NCI-H748 (cell line): ENCODE measurements at regions not wholly inside any gene's neighbourhood (a gene's known extent, or its start where the extent isn't known, plus 50 kb on each side); places are given as distances from the start of the nearest gene placed in this dataset.

Experiments
- DNase-seq: peaks from one replicate; lab custom pipeline; 2025; ENCODE audit not compliant: unreplicated experiment; lab: John Stamatoyannopoulos, UW

DNA sequence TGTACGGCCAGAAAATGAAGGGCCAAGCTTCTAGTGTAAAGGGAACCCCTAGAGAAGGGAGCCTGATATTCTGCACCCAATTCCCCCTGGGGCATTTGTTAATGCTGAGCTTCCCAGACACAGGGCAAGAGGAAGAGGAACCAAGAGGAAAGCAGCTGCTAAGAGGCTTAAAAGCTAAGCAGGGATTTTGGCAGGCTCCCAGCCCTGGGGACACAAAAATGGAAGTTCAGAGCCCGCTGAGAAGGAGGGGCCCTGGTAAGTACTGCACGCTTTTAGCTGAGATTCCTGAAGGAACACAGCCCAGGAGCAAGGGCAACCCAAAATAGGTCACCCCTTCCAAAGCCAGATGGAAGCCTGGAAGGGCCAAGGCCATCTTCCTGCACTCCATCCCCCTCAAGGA, 387.3 kb upstream of the MGMT start:
- DNase-seq: no peak

DNA sequence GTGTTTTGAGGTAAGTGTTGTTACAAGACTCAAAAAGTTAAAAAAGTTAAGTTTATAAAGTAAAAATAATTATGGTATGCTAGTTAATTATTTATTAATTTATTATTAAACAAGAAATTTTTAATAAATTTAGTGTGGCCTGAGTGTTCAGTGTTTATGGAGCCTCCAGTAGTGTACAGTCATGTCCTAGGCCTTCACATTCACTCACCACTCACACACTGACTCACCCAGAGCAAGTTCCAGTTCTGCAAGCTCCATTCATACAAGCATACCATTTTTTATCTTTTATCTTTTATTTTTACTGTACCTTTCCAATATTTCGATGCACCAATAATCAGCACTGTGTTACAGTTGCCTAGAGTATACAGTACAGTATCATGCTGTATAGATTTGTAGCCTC, 381.2 kb upstream of the MGMT start:
- DNase-seq: no peak

DNA sequence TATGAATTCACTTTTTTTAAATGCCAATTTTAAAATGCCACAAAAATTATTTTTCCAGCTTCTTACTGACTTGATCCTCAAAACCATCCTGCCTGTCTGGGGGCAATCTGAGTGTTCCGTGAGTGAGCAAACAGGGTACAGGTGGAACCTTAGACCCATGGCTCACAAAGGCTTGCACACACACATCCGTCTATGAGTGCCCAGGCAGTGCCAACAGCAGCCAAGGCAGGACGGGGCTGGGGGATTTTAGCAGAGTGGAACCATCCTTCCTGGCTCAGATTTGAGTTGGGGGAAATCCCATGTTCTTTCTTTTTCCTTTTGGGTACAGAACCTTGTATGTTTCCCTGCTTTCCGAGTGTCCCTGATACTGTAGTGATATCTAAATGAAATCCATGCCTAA, 377.7 kb upstream of the MGMT start:
- no peak for DNase-seq

DNA sequence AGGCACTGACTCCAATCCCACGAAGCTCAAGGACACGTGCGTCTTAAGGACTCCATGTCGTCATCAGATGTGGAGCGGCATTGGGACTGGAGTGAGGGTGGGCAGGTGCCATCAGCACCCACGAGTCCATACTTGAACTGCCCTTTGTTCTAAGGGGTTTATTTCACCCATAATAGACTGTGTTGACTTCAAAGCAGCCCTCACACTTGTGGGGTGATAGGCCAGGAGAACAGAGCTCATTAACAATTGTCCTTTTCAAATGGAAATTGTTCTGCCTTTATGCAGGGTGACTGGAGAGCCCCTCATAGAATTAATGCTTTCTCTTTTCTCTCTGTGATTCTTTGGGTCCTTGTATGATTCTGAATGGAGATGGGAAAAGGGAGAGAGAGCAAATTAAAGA, 376.9 kb upstream of the MGMT start:
- DNase-seq: no peak

DNA sequence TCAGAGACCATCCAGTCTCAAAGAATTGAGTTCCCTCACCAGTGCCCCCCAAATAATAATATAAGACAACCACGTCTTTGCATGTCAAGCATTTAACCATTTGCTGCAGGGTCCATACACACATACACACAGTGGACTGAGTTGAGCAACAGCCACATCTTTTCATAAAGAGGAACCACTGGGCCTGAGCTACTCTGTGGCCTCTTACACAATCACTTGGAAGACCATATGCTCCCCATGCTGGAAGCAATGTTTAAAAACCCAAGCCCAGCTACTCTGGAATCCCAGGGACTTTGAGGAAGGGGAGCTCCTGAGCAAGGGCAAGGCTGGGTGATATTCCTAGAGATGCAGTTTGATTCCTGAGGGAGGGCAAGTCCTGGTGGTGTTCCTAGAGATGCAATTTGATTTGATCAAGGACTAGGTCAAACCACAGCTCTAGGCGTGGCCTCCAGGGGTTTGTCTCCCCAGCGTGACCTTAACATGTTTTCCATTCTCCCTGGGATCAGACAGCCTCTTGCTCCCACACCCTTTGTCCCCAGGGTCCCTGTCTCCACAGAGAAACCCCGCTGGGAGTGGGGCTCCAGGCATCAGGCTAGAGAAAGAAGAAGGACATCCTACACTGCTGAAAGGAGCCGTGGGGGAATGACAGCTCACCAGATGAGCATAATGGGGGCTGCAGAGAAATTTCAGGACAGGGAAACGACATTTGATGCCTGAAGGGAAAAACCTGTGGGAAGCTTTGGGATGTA, 376.2 kb upstream of the MGMT start:
- DNase-seq: no peak

DNA sequence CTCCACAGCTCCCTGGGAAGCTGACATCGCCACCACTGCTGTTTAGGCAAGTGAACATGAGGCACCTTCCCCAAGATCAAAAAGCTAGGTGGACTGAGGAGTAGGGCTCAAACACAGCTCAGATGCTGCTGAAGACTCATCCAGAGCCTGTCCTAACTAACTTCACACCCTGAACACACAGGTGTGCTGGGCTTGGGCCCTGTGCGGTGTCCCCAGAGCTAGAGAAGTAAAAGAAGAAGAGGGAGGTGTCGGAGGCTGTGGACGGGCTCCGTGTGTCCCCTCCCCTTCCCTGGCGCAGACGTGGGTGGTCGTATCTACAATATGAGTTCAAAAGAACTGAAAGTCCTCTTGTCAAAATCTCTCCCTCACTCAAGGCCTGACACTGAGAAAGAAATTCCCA, 373.4 kb upstream of the MGMT start:
- DNase-seq: no peak

DNA sequence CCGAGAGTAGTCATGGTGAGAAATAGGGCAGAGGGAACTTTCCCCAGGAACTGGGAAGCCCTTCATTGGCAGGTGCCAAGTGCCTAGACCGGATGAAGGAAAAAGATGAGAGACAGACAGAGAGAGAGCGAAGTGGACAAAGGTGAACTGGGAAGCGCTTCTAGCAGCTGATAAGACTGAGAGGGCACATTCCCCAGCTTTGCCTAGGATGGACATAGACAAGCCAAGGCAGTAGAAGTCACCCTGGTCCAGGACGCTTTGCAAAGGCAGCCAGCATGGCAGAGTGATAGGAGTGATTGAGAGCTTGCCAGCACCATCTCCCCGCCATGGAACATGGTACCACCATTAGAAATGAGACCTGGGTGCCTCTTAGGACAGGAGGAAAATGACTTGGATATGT, 372.8 kb upstream of the MGMT start:
- no peak for DNase-seq

DNA sequence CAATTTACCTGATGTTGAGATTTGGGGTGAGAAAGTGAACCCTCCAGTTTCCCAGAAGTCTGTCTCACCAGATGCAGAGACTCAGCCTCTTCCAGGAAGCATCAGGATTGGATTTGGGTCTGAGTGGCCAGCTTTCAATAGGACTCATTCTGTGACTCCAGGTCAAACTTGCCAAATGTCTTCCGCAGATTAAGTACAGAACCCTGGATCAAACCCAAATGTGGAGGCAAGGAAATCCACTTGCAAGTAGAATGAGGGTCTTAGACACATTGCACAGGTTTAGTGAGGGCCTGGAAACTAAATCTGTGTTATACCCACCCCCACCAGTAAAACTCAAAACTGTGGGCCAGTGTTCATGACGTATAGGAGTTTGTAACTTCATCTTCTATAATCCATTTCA, 372.2 kb upstream of the MGMT start:
- no peak for DNase-seq

DNA sequence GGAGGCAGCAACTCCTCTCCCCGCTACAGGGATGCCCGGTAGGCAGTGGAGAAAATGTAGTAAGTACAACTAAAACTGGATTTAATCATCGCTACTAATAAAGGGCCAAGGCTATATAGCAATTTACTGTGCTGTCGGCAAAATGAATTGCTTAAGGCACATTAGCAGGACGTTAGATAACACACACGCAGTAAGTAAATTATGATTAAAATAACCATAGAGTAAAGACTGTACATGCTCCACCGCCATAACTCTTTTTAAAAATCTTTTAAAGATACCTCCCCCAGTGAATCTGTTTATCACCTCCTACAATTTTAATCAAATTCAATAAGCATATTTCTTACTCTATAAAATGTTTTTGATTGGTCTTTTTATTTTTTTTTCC, 371.4 kb upstream of the MGMT start:
- DNase-seq: no peak

DNA sequence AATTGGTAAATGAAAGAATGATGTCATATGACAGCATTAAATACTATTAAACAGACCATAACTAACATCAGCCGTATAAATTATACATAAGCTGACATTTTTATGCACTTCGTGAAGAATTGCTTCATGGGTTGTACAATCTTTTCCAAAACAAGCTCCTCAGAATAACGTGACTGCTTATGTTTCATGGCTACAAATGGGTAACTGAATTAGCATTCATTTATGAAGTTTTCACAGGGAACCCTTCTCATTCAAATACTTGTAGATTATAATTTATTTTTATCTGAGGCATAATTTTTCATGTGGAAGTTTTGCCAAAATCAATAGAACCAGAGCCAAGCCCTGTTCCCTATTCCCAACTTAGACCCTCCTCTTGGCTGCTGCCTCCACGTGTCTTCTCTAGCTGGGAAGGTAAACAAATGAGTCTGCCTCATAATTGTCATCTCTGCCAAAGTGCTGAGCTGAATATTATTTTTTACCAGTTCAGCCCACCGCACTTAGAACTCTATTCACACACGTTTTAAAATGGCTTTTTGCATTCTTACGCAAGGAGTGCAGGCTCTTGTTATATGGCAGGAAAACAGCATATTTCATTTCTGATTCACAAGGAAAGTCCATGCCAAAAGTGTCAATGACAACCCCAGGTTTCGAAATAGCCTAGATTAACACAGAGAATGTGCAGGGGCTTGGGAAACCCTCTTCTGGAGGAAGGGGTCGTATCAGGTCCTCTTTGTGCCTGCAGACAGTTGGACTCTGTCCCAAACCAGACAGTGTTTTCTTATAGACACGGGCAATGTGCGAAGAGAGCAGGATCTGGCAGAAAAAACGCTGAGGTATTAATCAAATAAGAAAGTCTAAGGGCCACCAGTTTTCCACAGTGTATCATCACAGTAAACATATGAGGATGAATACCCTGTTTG, 370.7 kb upstream of the MGMT start:
- no peak for DNase-seq

DNA sequence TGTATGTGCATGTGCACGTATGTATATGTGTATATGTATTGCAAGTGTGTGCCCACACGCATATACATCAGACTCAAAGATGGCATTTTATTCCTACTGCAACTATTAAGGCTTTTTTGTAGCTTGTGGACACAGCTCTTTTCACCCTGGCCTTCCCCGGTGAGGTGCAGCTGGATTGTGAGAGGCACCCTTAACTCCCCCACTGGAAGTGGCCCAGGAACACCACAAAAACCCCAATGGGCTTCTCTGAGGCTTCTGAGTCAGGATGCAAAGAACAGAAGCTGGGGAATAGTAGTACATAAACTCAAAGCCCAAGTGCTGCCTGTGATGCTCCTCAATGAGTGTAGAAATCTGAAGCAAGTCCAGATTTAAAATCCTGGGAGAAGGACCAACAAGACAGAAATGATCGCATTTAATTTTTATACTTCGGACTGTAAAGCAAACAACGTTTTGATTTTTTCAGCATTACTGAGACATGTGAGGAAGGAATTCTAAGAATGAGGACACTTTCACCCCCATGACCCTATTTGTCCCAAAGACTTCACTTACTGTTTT, 369.2 kb upstream of the MGMT start:
- DNase-seq: no peak

DNA sequence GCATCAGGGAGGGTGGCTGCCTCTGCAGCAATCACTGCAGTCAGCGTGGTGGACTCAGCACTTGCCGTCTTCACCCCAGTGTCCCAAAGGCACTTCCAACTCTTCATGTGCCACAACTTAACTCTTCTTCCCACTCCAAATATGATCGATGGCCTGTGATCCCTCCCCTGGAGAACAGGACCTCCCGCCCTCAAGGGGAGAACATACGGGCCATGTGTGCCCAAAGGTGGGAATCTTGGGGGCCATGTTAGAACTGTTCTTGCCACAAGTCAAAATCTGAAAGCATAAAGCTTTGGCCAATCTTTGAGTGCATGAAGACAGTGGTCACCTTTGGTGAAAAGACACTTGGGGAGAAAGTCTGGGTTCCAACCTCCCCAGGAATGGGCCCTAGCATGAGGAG, 368.5 kb upstream of the MGMT start:
- no peak for DNase-seq

DNA sequence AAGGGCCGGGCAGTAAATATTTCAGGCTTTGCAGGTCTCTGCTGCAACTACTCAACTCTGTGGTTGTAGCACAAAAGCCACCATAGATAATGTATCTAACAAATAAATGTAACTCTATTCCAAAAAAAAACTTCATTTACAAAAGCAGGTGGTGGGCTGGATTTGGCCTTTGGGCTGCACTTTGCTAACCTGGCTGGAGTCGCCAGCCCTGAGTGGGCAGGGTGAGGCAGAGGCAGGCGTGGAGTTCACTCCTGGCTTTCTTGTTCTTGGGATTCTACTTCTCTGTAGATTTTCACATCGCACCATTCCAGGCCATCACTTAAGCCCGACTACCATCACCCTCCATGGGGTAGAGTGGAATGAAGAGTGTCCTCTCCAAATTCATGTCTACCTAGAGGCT, 367.6 kb upstream of the MGMT start:
- no peak for DNase-seq

DNA sequence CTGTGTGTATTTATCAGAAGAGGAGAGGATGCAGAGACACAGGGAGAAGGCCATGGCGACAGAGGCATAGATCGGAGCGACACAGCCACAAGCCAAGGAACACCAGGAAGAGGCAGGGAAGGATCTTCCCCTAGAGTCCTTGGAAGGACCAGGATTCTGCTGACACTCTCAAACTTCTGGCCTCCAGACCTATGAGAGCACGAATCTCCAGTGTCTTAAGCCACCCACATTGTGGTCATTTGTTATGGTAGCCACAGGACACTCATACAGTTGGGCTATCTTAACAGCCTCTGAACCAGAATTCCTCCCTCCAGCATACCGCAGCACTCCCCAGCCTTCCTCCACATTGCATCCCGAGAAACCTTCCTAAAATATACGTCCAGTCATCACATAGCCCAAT, 367.0 kb upstream of the MGMT start:
- DNase-seq: no peak

DNA sequence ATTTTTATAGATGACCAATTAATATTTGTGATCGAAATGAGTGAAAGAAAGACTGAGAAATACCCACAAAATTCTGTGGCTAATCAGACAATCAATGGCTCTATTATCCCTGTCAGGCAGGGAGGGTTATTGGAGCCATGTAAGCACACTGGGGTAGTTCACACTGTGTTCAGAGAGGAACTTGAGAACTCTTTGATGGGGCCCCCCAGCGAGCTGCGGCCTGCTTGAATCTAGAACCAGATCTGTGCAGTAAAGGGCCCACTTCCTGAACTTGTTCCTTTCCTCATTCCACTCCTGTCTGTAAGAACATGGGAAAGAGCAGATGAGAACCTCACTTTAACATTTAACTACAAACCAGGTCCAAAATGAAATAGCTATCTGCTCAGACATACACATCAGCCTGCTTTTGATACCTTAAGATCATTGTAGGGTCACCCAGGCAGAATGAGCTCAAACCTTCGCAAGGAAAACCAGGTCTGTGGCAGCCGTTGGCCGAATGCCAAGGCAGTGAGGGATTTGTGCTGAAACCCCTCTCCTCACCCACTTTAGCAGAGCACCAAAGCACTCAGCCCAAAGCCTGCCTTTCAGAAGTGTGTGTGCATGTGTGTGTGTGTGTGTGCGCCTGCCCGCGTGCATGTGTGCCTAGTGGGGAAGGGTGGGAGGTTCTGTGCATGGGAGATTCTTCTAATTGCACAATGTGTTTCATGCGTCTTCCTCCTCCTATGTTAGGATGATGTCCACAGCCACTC, 365.6 kb upstream of the MGMT start:
- peak; percentile 1 for DNase-seq

DNA sequence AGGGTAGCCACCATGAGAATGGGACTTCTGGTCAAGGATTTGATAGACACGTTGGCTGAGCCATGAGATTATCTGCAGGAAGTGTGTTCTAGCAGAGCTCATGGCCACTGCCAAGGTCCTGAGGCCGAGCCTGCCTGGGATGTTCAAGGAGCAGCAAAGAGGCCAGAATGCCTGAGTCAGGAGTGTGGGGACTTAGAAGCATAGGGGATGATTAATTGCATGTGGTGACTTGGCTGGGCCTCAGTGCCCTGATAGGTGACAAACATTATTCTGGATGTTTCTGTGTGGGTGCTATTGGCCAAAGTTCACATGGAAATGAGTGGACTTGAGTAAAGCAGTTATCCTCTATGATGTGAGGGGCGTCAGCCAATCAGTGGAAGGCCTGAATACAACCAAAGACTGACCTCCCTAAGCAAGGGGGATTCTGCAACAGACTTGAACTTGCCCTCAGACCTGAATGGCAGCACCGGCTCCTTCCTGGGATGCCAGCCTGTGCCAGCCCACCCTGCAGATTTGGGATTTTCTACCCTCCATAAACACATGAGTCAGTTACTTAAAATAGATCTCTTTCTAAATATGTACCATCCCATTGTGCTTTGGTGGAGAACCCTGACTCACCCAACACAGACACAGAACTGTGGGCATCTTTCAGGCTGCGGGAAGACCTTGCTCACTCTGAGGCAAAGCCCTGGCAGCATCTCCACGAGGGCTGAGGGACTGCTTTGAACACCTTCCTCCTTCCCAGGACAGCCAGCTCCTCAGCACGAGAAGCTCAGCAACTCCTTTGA, 363.9 kb upstream of the MGMT start:
- no peak for DNase-seq

DNA sequence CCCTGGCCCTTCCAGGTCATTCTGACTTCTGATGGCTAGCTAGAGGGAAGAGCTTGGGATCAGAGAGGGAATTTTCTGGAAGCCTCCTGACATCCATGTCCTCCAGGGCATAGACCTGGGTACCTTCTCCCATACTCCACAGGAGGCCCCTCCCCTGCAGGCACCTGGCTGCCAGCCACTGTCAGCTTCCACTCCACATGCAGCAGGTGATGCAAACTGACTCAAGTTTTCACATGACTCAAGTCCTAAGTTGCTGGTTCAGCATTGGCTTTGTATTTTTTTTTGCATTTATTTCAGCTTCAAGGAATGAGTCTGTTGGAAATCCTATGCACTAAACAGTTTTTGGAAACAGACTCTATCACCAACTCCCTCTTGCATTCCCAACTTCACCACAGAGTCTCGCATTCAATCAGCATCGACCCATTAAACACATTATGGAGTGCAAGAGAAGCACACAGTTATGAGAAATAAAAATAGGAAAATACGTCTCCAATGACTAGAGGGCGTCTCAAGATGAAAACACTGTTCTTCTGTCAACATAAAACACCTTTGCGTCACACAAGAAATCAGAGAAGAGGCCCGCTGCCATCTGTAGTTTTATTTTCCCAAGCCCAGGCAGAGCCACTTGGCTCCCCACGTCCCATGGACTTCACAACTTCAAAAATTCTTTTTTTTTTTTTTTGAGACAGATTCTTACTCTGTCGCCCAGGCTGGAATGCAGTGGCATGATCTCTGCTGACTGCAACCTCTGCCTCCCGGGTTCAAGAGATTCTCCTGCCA, 362.6 kb upstream of the MGMT start:
- DNase-seq: no peak

DNA sequence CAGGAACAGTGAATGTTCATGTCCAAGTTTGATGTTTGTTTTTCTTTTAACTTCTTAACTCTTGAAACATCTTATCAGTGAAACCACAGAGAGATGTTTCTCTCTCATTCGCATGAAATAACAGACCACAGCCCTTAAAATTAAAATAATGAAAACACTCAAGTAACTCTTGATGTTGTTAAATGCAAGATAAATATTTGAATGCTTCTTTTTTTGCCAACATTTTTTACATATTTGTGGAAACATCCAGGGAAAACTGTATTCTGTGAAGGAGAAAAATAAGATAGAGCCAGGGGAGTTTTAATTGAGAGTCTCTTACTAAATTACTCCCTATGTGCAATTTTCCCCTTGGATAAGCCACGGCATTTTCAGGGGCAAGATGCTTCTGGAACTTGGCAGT, 361.8 kb upstream of the MGMT start:
- no peak for DNase-seq

DNA sequence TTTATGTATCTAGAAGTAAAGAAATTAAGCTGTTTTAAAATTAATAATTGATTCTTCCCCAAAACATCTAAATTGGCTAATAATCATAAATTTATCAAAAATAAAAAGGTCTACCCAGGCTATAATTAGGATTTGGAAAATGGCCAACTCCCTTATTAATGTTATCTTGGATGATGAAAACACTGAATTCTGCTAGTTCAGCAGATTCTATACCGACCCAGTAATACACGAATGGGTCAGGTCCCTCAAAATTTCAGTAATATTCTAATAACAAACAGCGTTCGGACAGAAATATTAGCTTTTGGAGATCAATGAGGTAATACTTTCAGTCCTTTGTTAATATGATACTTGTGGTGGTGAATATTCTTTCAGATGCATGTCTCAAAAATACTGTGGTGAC, 360.7 kb upstream of the MGMT start:
- DNase-seq: no peak

DNA sequence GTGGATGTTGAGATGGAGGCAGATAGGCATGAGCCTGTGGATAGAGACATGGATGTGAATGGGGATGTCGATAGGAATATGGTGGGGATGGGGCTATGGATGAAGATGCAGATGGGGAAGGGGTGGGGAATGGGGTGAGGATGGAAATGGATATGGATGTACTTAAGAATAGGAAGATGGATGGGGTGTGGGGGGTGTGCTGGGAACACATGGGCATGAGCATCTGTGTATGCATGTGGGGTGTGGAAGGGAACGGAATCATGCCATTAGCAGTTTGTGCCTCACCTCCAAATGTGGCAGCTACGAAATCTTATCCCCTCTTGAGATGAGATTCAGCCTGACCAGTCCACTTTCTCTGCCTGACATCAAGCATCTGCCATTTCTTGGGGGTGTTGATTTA, 359.5 kb upstream of the MGMT start:
- no peak for DNase-seq
